IMR-90 (cell line): ENCODE measurements at regions not wholly inside any gene's neighbourhood (a gene's known extent, or its start where the extent isn't known, plus 50 kb on each side); places are given as distances from the start of the nearest gene placed in this dataset.

Experiments
- ATAC-seq: fragments of 200-7000 bp; cut with Tn5 transposase; 2 replicates; pipeline ENCODE4 v1.9.1; 2020; ENCODE audit warnings: low read depth, mild to moderate bottlenecking, moderate library complexity
- BruUV-seq: library from RNA; stranded (reverse); fragments of 400-500 nt; replicated peaks from 2 replicates; lab custom pipeline; 2021; lab: Mats Ljungman, UMichigan
- CTCF ChIA-PET: fragments of 300-600 bp; formaldehyde crosslinking; extraction: SDS; loops from one replicate; lab custom pipeline; 2021; ENCODE audit warnings: antibody characterized with exemption; lab: Yijun Ruan, JAX
- POLR2A ChIA-PET: fragments of 300-600 bp; sonication (Branson Sonifier 250); formaldehyde crosslinking; loops from one replicate; lab custom pipeline; 2022; ENCODE audit warnings: antibody characterized with exemption; ENCODE audit not compliant: unreplicated experiment; lab: Charles Lee
- DNase-seq: peaks from one replicate; pipeline ENCODE4 v3.0.0; 2013
- H2AFZ ChIP-seq: replicated peaks from 2 replicates; pipeline ENCODE3; 2013; ENCODE audit warnings: low read length, mild to moderate bottlenecking; ENCODE audit not compliant: poor library complexity
- H2AK5ac ChIP-seq: 2 replicates; pipeline ENCODE4 v1.6.1; 2013; ENCODE audit warnings: low read depth, low read length, inconsistent platforms
- H2AK9ac ChIP-seq: replicated peaks from 2 replicates; pipeline ENCODE3; 2013; ENCODE audit warnings: mild to moderate bottlenecking, low read depth, low read length, moderate library complexity; ENCODE audit not compliant: poor library complexity
- H2BK120ac ChIP-seq: 2 replicates; pipeline ENCODE4 v1.6.1; 2013; ENCODE audit warnings: low read depth, low read length, inconsistent platforms
- H2BK15ac ChIP-seq: 3 replicates; pipeline ENCODE4 v1.6.1; 2013; ENCODE audit warnings: low read depth, low read length, inconsistent platforms
- H2BK20ac ChIP-seq: 2 replicates; pipeline ENCODE4 v1.6.1; 2013; ENCODE audit warnings: low read depth, mild to moderate bottlenecking, inconsistent platforms, low read length, moderate library complexity
- H2BK5ac ChIP-seq: 2 replicates; pipeline ENCODE4 v1.6.1; 2013; ENCODE audit warnings: mild to moderate bottlenecking, low read depth, low read length, inconsistent platforms; ENCODE audit not compliant: poor library complexity, severe bottlenecking
- H3K14ac ChIP-seq: replicated peaks from 2 replicates; pipeline ENCODE4 v1.6.1; 2013; ENCODE audit warnings: low read depth, low read length, inconsistent platforms
- H3K18ac ChIP-seq: 2 replicates; pipeline ENCODE4 v1.6.1; 2013; ENCODE audit warnings: low read depth, low read length, control low read depth
- H3K23ac ChIP-seq: 2 replicates; pipeline ENCODE4 v1.6.1; 2013; ENCODE audit warnings: low read depth, low read length, inconsistent platforms
- H3K27ac ChIP-seq: 2 replicates; pipeline ENCODE4 v1.5.1; 2013; ENCODE audit warnings: mild to moderate bottlenecking, control low read depth, low read length; ENCODE audit not compliant: insufficient read depth
- H3K27me3 ChIP-seq: 2 replicates; pipeline ENCODE4 v1.6.1; 2013; ENCODE audit warnings: low read length; ENCODE audit not compliant: control insufficient read depth, insufficient read depth
- H3K36me3 ChIP-seq: 2 replicates; pipeline ENCODE4 v1.6.1; 2013; ENCODE audit warnings: low read length, mixed read lengths; ENCODE audit not compliant: control insufficient read depth, insufficient read depth
- H3K4ac ChIP-seq: 2 replicates; pipeline ENCODE4 v1.6.1; 2013; ENCODE audit warnings: low read depth, low read length, inconsistent platforms
- H3K4me1 ChIP-seq: 2 replicates; pipeline ENCODE4 v1.6.1; 2013; ENCODE audit warnings: low read length, mixed read lengths; ENCODE audit not compliant: control insufficient read depth, insufficient read depth
- H3K4me2 ChIP-seq: 2 replicates; pipeline ENCODE4 v1.6.1; 2013; ENCODE audit warnings: low read depth, mild to moderate bottlenecking, control low read depth, low read length, moderate library complexity
- H3K4me3 ChIP-seq: 2 replicates; pipeline ENCODE4 v1.5.1; 2013; ENCODE audit warnings: low read depth, mild to moderate bottlenecking, control low read depth, low read length, moderate library complexity; ENCODE audit not compliant: insufficient read depth
- H3K56ac ChIP-seq: 2 replicates; pipeline ENCODE4 v1.6.1; 2013; ENCODE audit warnings: low read length, inconsistent platforms; ENCODE audit not compliant: insufficient read depth; ENCODE audit errors: extremely low read depth
- H3K79me1 ChIP-seq, 2 experiments: 2 replicates each; pipeline ENCODE4 v1.6.1; 2013; ENCODE audit warnings: low read length in 2 of 2, inconsistent platforms in 1 of 2, low read depth in 1 of 2
- H3K9ac ChIP-seq: 2 replicates; pipeline ENCODE4 v1.6.1; 2013; ENCODE audit warnings: low read depth, low read length, control low read depth
- H3K9me1 ChIP-seq: 2 replicates; pipeline ENCODE4 v1.6.1; 2013; ENCODE audit warnings: low read length, inconsistent platforms; ENCODE audit not compliant: insufficient read depth
- H3K9me3 ChIP-seq: 2 replicates; pipeline ENCODE4 v1.6.1; 2013; ENCODE audit warnings: low read length; ENCODE audit not compliant: control insufficient read depth, insufficient read depth
- H4K20me1 ChIP-seq: 2 replicates; pipeline ENCODE4 v1.6.1; 2013; ENCODE audit warnings: low read length, inconsistent platforms; ENCODE audit not compliant: insufficient read depth
- H4K5ac ChIP-seq: 2 replicates; pipeline ENCODE4 v1.6.1; 2013; ENCODE audit warnings: mild to moderate bottlenecking, low read depth, low read length, control low read depth
- H4K8ac ChIP-seq, 2 experiments: 2 replicates each; pipeline ENCODE4 v1.6.1; 2013; ENCODE audit warnings: low read depth in 2 of 2, low read length in 2 of 2, control low read depth in 1 of 2, inconsistent platforms in 1 of 2
- H4K91ac ChIP-seq: 2 replicates; pipeline ENCODE4 v1.6.1; 2013; ENCODE audit warnings: low read depth, low read length, inconsistent platforms; ENCODE audit not compliant: insufficient read depth
- CEBPB ChIP-seq: IDR thresholded peaks from 2 replicates; pipeline ENCODE4 v1.6.1; 2012; ENCODE audit warnings: low read depth, low read length, improper control_type of control experiment
- CTCF ChIP-seq: conservative IDR thresholded peaks from 2 replicates; pipeline ENCODE4 v1.5.1; 2012; ENCODE audit warnings: mild to moderate bottlenecking, low read depth, low read length, improper control_type of control experiment
- FOS ChIP-seq: fragments of 150-350 bp; IDR thresholded peaks from 2 replicates; pipeline ENCODE4 v1.6.1; 2016; ENCODE audit warnings: low read depth, low read length
- NFE2L2 ChIP-seq: fragments of 150-350 bp; IDR thresholded peaks from 2 replicates; pipeline ENCODE4 v1.6.1; 2016; ENCODE audit warnings: low read depth, mild to moderate bottlenecking, low read length
- POLR2A ChIP-seq: IDR thresholded peaks from 2 replicates; pipeline ENCODE4 v1.6.1; 2012; ENCODE audit warnings: mild to moderate bottlenecking, low read depth, low read length
- RAD21 ChIP-seq: IDR thresholded peaks from 2 replicates; pipeline ENCODE4 v1.6.1; 2012; ENCODE audit warnings: low read length, improper control_type of control experiment
- SMC3 ChIP-seq: fragments of 150-350 bp; IDR thresholded peaks from 2 replicates; pipeline ENCODE4 v1.6.1; 2016; ENCODE audit warnings: low read depth, mild to moderate bottlenecking, antibody characterized with exemption, low read length, moderate library complexity
- WGBS, 2 experiments: methylation state at CpG; one replicate each; pipeline versions ENCODE4 v1.1.5 to v1.1.7; 2013; ENCODE audit warnings: missing lambda C conversion rate in 2 of 2; ENCODE audit not compliant: insufficient read length in 1 of 2; ENCODE audit errors: extremely low coverage in 2 of 2; 5-methylcytosine and 5-hydroxymethylcytosine counted together
- dilution Hi-C: fragments of 300-500 bp; cut with HindIII; formaldehyde crosslinking; loops from one replicate; pipeline ENCODE4 v1.14.3; 2018; ENCODE audit warnings: low sequenced_read_pairs; ENCODE audit not compliant: unreplicated experiment
- in situ Hi-C: fragments of 300-500 bp; cut with MboI; formaldehyde crosslinking; loops from 3 replicates; pipeline ENCODE4 v1.14.3; 2019; ENCODE audit warnings: low sequenced_read_pairs, inconsistent platforms, mixed read lengths
- intact Hi-C: fragments of 100-400 bp; cut with micrococcal nuclease; formaldehyde crosslinking; loops from 2 replicates; pipeline ENCODE4 v1.10.0; 2022

- CTCF ChIA-PET = interaction anchor here (0.7 kb wide), 1 partner anchor 89 kb away, joined by 3 read pairs; no protein-coding TSS in a partner anchor
- in situ Hi-C loops = no loop called here
- no peak overlapping the region for H2BK20ac ChIP-seq
These were observed 346.6 kb downstream of the RSL24D1 start for GRCh38 chr15:54850101-54850500.

More at GRCh38 chr15:54850101-54850500, 346.6 kb downstream of the RSL24D1 start:
- no peak for TF ChIP-seq CEBPB
- no peak for TF ChIP-seq NFE2L2
- TF ChIP-seq SMC3 = no peak
- no peak for TF ChIP-seq RAD21
- TF ChIP-seq FOS = no peak
- no peak for TF ChIP-seq POLR2A
- no peak for TF ChIP-seq CTCF
- Histone ChIP-seq H4K8ac (no peak overlapping the region), H2BK120ac (no peak overlapping the region), H3K18ac (no peak overlapping the region), H3K27me3 (no peaks in the 10 kb centered on the region), H3K9me1 (no peaks in the 10 kb centered on the region), H4K20me1 (no peaks in the 10 kb centered on the region), H2AFZ (no peak overlapping the region), H3K27ac (no peak overlapping the region), H4K91ac (no peak overlapping the region), H3K14ac (no peak overlapping the region), H2BK5ac (no peak overlapping the region), H2AK9ac (no peak overlapping the region), H2AK5ac (no peak overlapping the region), H3K36me3 (no peaks in the 10 kb centered on the region), H3K4me3 (no peak overlapping the region), H3K56ac (no peak overlapping the region), H3K23ac (no peak overlapping the region), H3K4me1 (no peaks in the 10 kb centered on the region), H3K9ac (no peak overlapping the region), H2BK15ac (no peak overlapping the region), H3K4me2 (no peak overlapping the region), H3K79me1 (no peaks in the 10 kb centered on the region), H4K5ac (no peak overlapping the region), H3K4ac (no peak overlapping the region), H3K9me3 (peaks cover 3% of the 10 kb centered on the region; the same call in 1 of the 2 replicates)
- DNase-seq = no peak
- no peak for ATAC-seq
- dilution Hi-C loops (no loop called here), intact Hi-C loops (no loop called here)
- no CpG with 5 or more reads among the region's 4 CpGs for WGBS, 2 experiments
- BruUV-seq = no TSS peak
- POLR2A ChIA-PET = no interaction called here
